K562 (cell line): ENCODE measurements at regions not wholly inside any gene's neighbourhood (a gene's known extent, or its start where the extent isn't known, plus 50 kb on each side); places are given as distances from the start of the nearest gene placed in this dataset.

Experiments used
- ATAC-seq: fragments of 200-7000 bp; cut with Tn5 transposase; 3 replicates; pipeline ENCODE4 v1.9.1; 2020; ENCODE audit warnings: moderate library complexity
- BruUV-seq: library from RNA; stranded (reverse); fragments of 400-500 nt; replicated peaks from 2 replicates; lab custom pipeline; 2021; lab: Mats Ljungman, UMichigan
- CTCF ChIA-PET: fragments of 300-600 bp; formaldehyde crosslinking; extraction: SDS; loops from one replicate; lab custom pipeline; 2021; ENCODE audit warnings: low intra/inter-chr PET ratio; lab: Yijun Ruan, JAX
- POLR2A ChIA-PET: fragments of 300-600, 350-650 bp; sonication (Branson Sonifier 250); formaldehyde crosslinking; extraction: SDS; loops from one replicate; lab custom pipeline; 2021; ENCODE audit warnings: antibody characterized with exemption, inconsistent platforms; lab: Yijun Ruan, JAX
- DNase-seq, 4 experiments: peaks; one replicate each; pipeline versions ENCODE4 v3.0.0 to v3.0.0-alpha.2; 2011 to 2018; ENCODE audit warnings: low spot score in 3 of 4, mixed read lengths in 3 of 4; ENCODE audit errors: extremely low read depth in 1 of 4
- FAIRE-seq: peaks from 2 replicates; lab custom pipeline; 2011; peaks lifted over from hg19 to GRCh38; lab: Jason Lieb, UNC
- H2AFZ ChIP-seq: 2 replicates; pipeline ENCODE4 v1.6.0; 2011; ENCODE audit warnings: low read depth, low read length, control low read depth, inconsistent platforms
- H3K27ac ChIP-seq: fragments of 200-600 bp; 3 replicates; pipeline ENCODE4 v1.8.0; 2011; ENCODE audit warnings: low read depth, mild to moderate bottlenecking, control low read depth, inconsistent platforms, low read length, moderate library complexity, mixed read lengths; ENCODE audit errors: extremely low read depth
- H3K27me3 ChIP-seq, 2 experiments: fragments of 300-600 bp in 1 of 2; 2 replicates in 1 of 2; 3 replicates in 1 of 2; pipeline versions ENCODE4 v1.6.0 to v1.8.0; 2011; ENCODE audit warnings: inconsistent platforms in 2 of 2, low read length in 2 of 2, mild to moderate bottlenecking in 1 of 2, mixed read lengths in 1 of 2, moderate library complexity in 1 of 2; ENCODE audit not compliant: control insufficient read depth in 2 of 2, insufficient read depth in 2 of 2
- H3K36me3 ChIP-seq: fragments of 300-600 bp; 3 replicates; pipeline ENCODE4 v1.8.0; 2011; ENCODE audit warnings: mild to moderate bottlenecking, low read length, inconsistent platforms; ENCODE audit not compliant: control insufficient read depth, insufficient read depth
- H3K4me1 ChIP-seq, 2 experiments: fragments of 200-600 bp in 1 of 2; replicated peaks in 1 of 2; 2 replicates in 1 of 2; 3 replicates in 1 of 2; pipeline versions ENCODE4 v1.5.1 to v1.8.0; 2011; ENCODE audit warnings: inconsistent platforms in 2 of 2, low read length in 2 of 2, mild to moderate bottlenecking in 1 of 2, mixed read lengths in 1 of 2, moderate library complexity in 1 of 2; ENCODE audit not compliant: control insufficient read depth in 2 of 2, insufficient read depth in 2 of 2
- H3K4me2 ChIP-seq: 2 replicates; pipeline ENCODE4 v1.6.1; 2011; ENCODE audit warnings: low read length, control low read depth, inconsistent platforms, mixed read lengths; ENCODE audit not compliant: insufficient read depth
- H3K4me3 ChIP-seq: fragments of 200-600 bp; sonication (generic), shearing (Covaris generic); 2 replicates; pipeline ENCODE4 v1.5.1; 2016; ENCODE audit warnings: control low read depth, inconsistent platforms
- H3K79me2 ChIP-seq: fragments of 200-600 bp; 3 replicates; pipeline ENCODE4 v1.8.0; 2011; ENCODE audit warnings: low read length, inconsistent platforms; ENCODE audit not compliant: control insufficient read depth, insufficient read depth
- H3K9ac ChIP-seq, 2 experiments: 2 replicates each; pipeline versions ENCODE4 v1.6.0 to v1.6.1; 2011; ENCODE audit warnings: low read depth in 2 of 2, low read length in 2 of 2, control low read depth in 1 of 2, inconsistent platforms in 1 of 2, mild to moderate bottlenecking in 1 of 2, mixed read lengths in 1 of 2; ENCODE audit not compliant: insufficient read depth in 1 of 2
- H3K9me1 ChIP-seq: one replicate; pipeline ENCODE4 v1.6.0; 2011; ENCODE audit warnings: inconsistent platforms, mild to moderate bottlenecking, low read length, moderate library complexity; ENCODE audit not compliant: control insufficient read depth, insufficient read depth
- H3K9me3 ChIP-seq: replicated peaks from 2 replicates; pipeline ENCODE4 v1.5.1; 2011; ENCODE audit warnings: low read depth, low read length, inconsistent platforms; ENCODE audit not compliant: control insufficient read depth, insufficient read depth
- H4K20me1 ChIP-seq: replicated peaks from 2 replicates; pipeline ENCODE4 v1.6.1; 2011; ENCODE audit warnings: low read length, inconsistent platforms, mixed read lengths; ENCODE audit not compliant: control insufficient read depth, insufficient read depth
- ATF4 ChIP-seq: fragments of 450-650 bp; formaldehyde crosslinking; IDR thresholded peaks from 2 replicates; pipeline ENCODE4 v1.4.0; 2022; ENCODE audit warnings: mild to moderate bottlenecking, moderate library complexity
- BCOR ChIP-seq: fragments of 450-650 bp; IDR thresholded peaks from 2 replicates; pipeline ENCODE4 v1.6.1; 2016
- C11orf30 ChIP-seq: fragments of 450-650 bp; IDR thresholded peaks from 2 replicates; pipeline ENCODE4 v1.6.1; 2016; ENCODE audit warnings: low read depth, mild to moderate bottlenecking
- CBX3 ChIP-seq, 2 experiments: IDR thresholded peaks; 1 replicate in 1 of 2; 2 replicates in 1 of 2; pipeline ENCODE4 v1.6.1; 2012; ENCODE audit warnings: inconsistent platforms in 2 of 2, low read length in 2 of 2, borderline replicate concordance in 1 of 2, control low read depth in 1 of 2
- EGR1 ChIP-seq: fragments of 450-650 bp; conservative IDR thresholded peaks from 2 replicates; pipeline ENCODE4 v1.6.1; 2017; ENCODE audit warnings: mild to moderate bottlenecking
- HOXB6 ChIP-seq: fragments of 250-450 bp; sonication (Bioruptor Pico); IDR thresholded peaks from 2 replicates; pipeline ENCODE4 v1.5.1; 2022; ENCODE audit warnings: mild to moderate bottlenecking, borderline replicate concordance
- MAFF ChIP-seq: IDR thresholded peaks from 2 replicates; pipeline ENCODE4 v1.6.1; 2012; ENCODE audit warnings: low read length, improper control_type of control experiment
- MAFG ChIP-seq: fragments of 450-650 bp; conservative IDR thresholded peaks from 2 replicates; pipeline ENCODE4 v1.6.1; 2016; ENCODE audit warnings: missing genetic modification characterization, missing compliant biosample characterization
- MAFK ChIP-seq: IDR thresholded peaks from 2 replicates; pipeline ENCODE4 v1.6.1; 2011; ENCODE audit warnings: low read length, improper control_type of control experiment
- MCM2 ChIP-seq: fragments of 450-650 bp; IDR thresholded peaks from 2 replicates; pipeline ENCODE4 v1.6.1; 2017; ENCODE audit warnings: low read depth, mild to moderate bottlenecking
- OTX1 ChIP-seq: fragments of 450-650 bp; formaldehyde crosslinking; IDR thresholded peaks from 2 replicates; pipeline ENCODE4 v1.4.0; 2022; ENCODE audit warnings: mild to moderate bottlenecking
- POLR2AphosphoS5 ChIP-seq: IDR thresholded peaks from 2 replicates; pipeline ENCODE4 v1.6.1; 2011; ENCODE audit warnings: mild to moderate bottlenecking, low read depth, low read length, moderate library complexity; ENCODE audit not compliant: control insufficient read depth, insufficient read depth
- TRIM24 ChIP-seq, 2 experiments: fragments of 450-650 bp; IDR thresholded peaks; 2 replicates each; pipeline ENCODE4 v1.6.1; 2016
- ZBTB17 ChIP-seq: fragments of 450-650 bp; formaldehyde crosslinking; IDR thresholded peaks from 2 replicates; pipeline ENCODE4 v1.4.0; 2020; ENCODE audit warnings: mild to moderate bottlenecking
- ZBTB7A ChIP-seq: IDR thresholded peaks from 2 replicates; pipeline ENCODE4 v1.6.1; 2011; ENCODE audit warnings: low read depth, mild to moderate bottlenecking, low read length, moderate library complexity, borderline replicate concordance; ENCODE audit not compliant: control insufficient read depth
- ZNF140 ChIP-seq: fragments of 250-450 bp; sonication (Bioruptor Pico); IDR thresholded peaks from 2 replicates; pipeline ENCODE4 v1.8.0; 2021; ENCODE audit warnings: moderate library complexity, mild to moderate bottlenecking, inconsistent platforms
- ZNF316 ChIP-seq: fragments of 450-650 bp; IDR thresholded peaks from 2 replicates; pipeline ENCODE4 v1.6.1; 2016
- ZNF512 ChIP-seq: IDR thresholded peaks from 2 replicates; pipeline ENCODE4 v1.6.1; 2016; ENCODE audit warnings: missing genetic modification characterization, missing compliant biosample characterization
- WGBS: fragments of 100-300 bp; shearing (Covaris generic); methylation state at CpG from one replicate; pipeline ENCODE4 v1.1.6; 2016; ENCODE audit warnings: low coverage, mixed read lengths; ENCODE audit not compliant: insufficient coverage; ENCODE audit errors: missing lambda C conversion rate; 5-methylcytosine and 5-hydroxymethylcytosine counted together
- in situ Hi-C: fragments of 300-500 bp; cut with MboI; formaldehyde crosslinking; loops from 4 replicates; pipeline ENCODE4 v1.15.0; 2018; ENCODE audit warnings: inconsistent platforms, mixed read lengths
- intact Hi-C: fragments of 100-400 bp; cut with micrococcal nuclease; formaldehyde crosslinking; loops from 2 replicates; pipeline ENCODE4 v1.14.2; 2022

- Histone ChIP-seq H3K36me3 (no peaks in the 10 kb centered on the region), H3K79me2 (no peaks in the 10 kb centered on the region), H3K4me3 (no peak overlapping the region)
- ATAC-seq, result no peak
- no peak for FAIRE-seq
- in situ Hi-C loops, result no loop called here
- CTCF ChIA-PET, result no interaction called here
- intact Hi-C loops, result no loop called here
- TF ChIP-seq ZBTB17 (CRISPR knock-in tag), result no peak
- peak; percentile 64; the same call in 1 of the 2 replicates for TF ChIP-seq ZNF512 (tag)
- TF ChIP-seq, all 486 proteins: peak for 1
- DNase-seq, result no peak
- Histone ChIP-seq H3K27ac (no peak overlapping the region), H3K27me3 (no peaks in the 10 kb centered on the region), H2AFZ (no peak overlapping the region), H3K9ac (no peak overlapping the region), H4K20me1 (no peaks in the 10 kb centered on the region), H3K9me3 (no peaks in the 10 kb centered on the region), H3K4me1 (no peaks in the 10 kb centered on the region), H3K4me2 (no peak overlapping the region), H3K9me1 (no peaks in the 10 kb centered on the region)
- POLR2A ChIA-PET, result no interaction called here
- 0% methylated on average over 1 of the region's 1 CpG for WGBS
- no TSS peak for BruUV-seq
These were observed 58.0 kb upstream of the TMEM132D start for GRCh38 chr12:129961856-129962255.

- ATAC-seq (no peak), DNase-seq (no peak), FAIRE-seq (no peak)
- Histone ChIP-seq H4K20me1 (no peaks in the 10 kb centered on the region), H3K79me2 (no peaks in the 10 kb centered on the region), H3K36me3 (no peaks in the 10 kb centered on the region), H3K27ac (no peak overlapping the region), H3K4me3 (no peak overlapping the region), H3K4me1 (no peaks in the 10 kb centered on the region), H3K27me3 (no peaks in the 10 kb centered on the region), H3K9me3 (no peaks in the 10 kb centered on the region), H3K9ac (no peak overlapping the region), H2AFZ (no peak overlapping the region), H3K9me1 (no peaks in the 10 kb centered on the region), H3K4me2 (no peak overlapping the region)
- ChIA-PET POLR2A (no interaction called here), CTCF (no interaction called here)
- intact Hi-C loops, result no loop called here
- no TSS peak for BruUV-seq
- 0% methylated on average over 7 of the region's 7 CpGs for WGBS
- in situ Hi-C loops, result no loop called here
- TF ChIP-seq MAFK, result peak; percentile 73
- TF ChIP-seq MCM2, result no peak
- peak; percentile 46 for TF ChIP-seq MAFG (tag)
- no peak for TF ChIP-seq CBX3 (IDR thresholded peaks at IDR 0.05; ENCODE audit: borderline replicate concordance in 1 of 2, low read length in 2 of 2)
- TF ChIP-seq ZNF316, result peak; percentile 56
- TF ChIP-seq POLR2AphosphoS5, result no peak
- TF ChIP-seq BCOR, result no peak
- peak; percentile 42; the same call in 1 of the 2 replicates for TF ChIP-seq C11orf30
- TF ChIP-seq MAFF, result peak; percentile 62; the same call in 1 of the 2 replicates
- no peak for TF ChIP-seq ATF4 (CRISPR knock-in tag)
- no peak for TF ChIP-seq OTX1 (CRISPR knock-in tag)
- no peak for TF ChIP-seq HOXB6 (CRISPR knock-in tag)
- TF ChIP-seq TRIM24 (IDR thresholded peaks at IDR 0.05), result no peak
- TF ChIP-seq EGR1, result no peak
- no peak for TF ChIP-seq ZBTB7A
- TF ChIP-seq ZNF140 (CRISPR knock-in tag), result no peak
These were observed 60.5 kb upstream of the TMEM132D start for GRCh38 chr12:129964300-129964699.
